ENCODE measurements at regions not wholly inside any gene's neighbourhood (a gene's known extent, or its start where the extent isn't known, plus 50 kb on each side); places are given as distances from the start of the nearest gene placed in this dataset.

GRCh38 chr7:101740981-101741725, 76.3 kb upstream of the CUX1 start:
- Histone ChIP-seq H4K20me1 (ENCODE audit: low read length) (no peaks in the 10 kb centered on the region), H3K79me2 (ENCODE audit: low read length) (no peaks in the 10 kb centered on the region), H3K27ac (ENCODE audit: low read length) (no peak overlapping the region), H3K27me3 (ENCODE audit: low read length) (no peaks in the 10 kb centered on the region), H3K9me2 (replicated peaks; ENCODE audit: low read length) (no peaks in the 10 kb centered on the region), H3K36me3 (ENCODE audit: low read depth, low read length) (no peaks in the 10 kb centered on the region), H3K4me3 (ENCODE audit: low read length) (no peak overlapping the region), H3K4me2 (ENCODE audit: low read length) (no peak overlapping the region), H3K9ac (ENCODE audit: low read length) (no peak overlapping the region), H3F3A (ENCODE audit: low read length, unreplicated experiment) (no peaks in the 10 kb centered on the region), H2AFZ (ENCODE audit: low read length) (no peak overlapping the region), H3K9me3 (ENCODE audit: low read length) (no peaks in the 10 kb centered on the region), H3K4me1 (ENCODE audit: insufficient read depth, low read length) (peaks cover 13% of the 10 kb centered on the region)
- ChIA-PET CTCF (no interaction called here), POLR2A (ENCODE audit: unreplicated experiment) (no interaction called here)
- TF ChIP-seq EZH2 (IDR thresholded peaks at IDR 0.05; ENCODE audit: low read length, unreplicated experiment) = no peak
- no peak for TF ChIP-seq EZH2phosphoT487 (IDR thresholded peaks at IDR 0.05; ENCODE audit: borderline replicate concordance, low read length)
- TF ChIP-seq, protein P1, sequence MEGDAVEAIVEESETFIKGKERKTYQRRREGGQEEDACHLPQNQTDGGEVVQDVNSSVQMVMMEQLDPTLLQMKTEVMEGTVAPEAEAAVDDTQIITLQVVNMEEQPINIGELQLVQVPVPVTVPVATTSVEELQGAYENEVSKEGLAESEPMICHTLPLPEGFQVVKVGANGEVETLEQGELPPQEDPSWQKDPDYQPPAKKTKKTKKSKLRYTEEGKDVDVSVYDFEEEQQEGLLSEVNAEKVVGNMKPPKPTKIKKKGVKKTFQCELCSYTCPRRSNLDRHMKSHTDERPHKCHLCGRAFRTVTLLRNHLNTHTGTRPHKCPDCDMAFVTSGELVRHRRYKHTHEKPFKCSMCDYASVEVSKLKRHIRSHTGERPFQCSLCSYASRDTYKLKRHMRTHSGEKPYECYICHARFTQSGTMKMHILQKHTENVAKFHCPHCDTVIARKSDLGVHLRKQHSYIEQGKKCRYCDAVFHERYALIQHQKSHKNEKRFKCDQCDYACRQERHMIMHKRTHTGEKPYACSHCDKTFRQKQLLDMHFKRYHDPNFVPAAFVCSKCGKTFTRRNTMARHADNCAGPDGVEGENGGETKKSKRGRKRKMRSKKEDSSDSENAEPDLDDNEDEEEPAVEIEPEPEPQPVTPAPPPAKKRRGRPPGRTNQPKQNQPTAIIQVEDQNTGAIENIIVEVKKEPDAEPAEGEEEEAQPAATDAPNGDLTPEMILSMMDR (conservative IDR thresholded peaks at IDR 0.05; ENCODE audit: low read depth, low read length) = no peak
- ATAC-seq = no peak
- DNase-seq = peak; percentile 6
- intact Hi-C loops (cut with micrococcal nuclease) = no loop called here
- BruUV-seq (replicated peaks) = no TSS peak

GRCh38 chr7:101743241-101743994, 74.0 kb upstream of the CUX1 start:
- no peaks in the 10 kb centered on the region for H3K36me3 ChIP-seq (ENCODE audit: low read depth, low read length)
- no peaks in the 10 kb centered on the region for H4K20me1 ChIP-seq (ENCODE audit: low read length)
- no TSS peak for BruUV-seq (replicated peaks)
- peak overlapping the region; percentile 90 for H3K4me2 ChIP-seq (ENCODE audit: low read length)
- H3K9me3 ChIP-seq (ENCODE audit: low read length) = no peaks in the 10 kb centered on the region
- POLR2A ChIA-PET (ENCODE audit: unreplicated experiment) = no interaction called here
- no peaks in the 10 kb centered on the region for H3K9me2 ChIP-seq (replicated peaks; ENCODE audit: low read length)
- DNase-seq = peak; percentile 49
- no peaks in the 10 kb centered on the region for H3K79me2 ChIP-seq (ENCODE audit: low read length)
- no peak overlapping the region for H3K9ac ChIP-seq (ENCODE audit: low read length)
- H3K27ac ChIP-seq (ENCODE audit: low read length) = no peak overlapping the region
- H2AFZ ChIP-seq (ENCODE audit: low read length) = peak overlapping the region; percentile 90
- intact Hi-C loops (cut with micrococcal nuclease) = loop anchor here (1.0 kb wide), 1 partner anchor 73 kb away; no protein-coding TSS in a partner anchor
- TF ChIP-seq EZH2phosphoT487 (IDR thresholded peaks at IDR 0.05; ENCODE audit: borderline replicate concordance, low read length) = no peak
- TF ChIP-seq, protein P1 (conservative IDR thresholded peaks at IDR 0.05; ENCODE audit: low read depth, low read length) = peak; percentile 59
- no peaks in the 10 kb centered on the region for H3K27me3 ChIP-seq (ENCODE audit: low read length)
- H3F3A ChIP-seq (ENCODE audit: low read length, unreplicated experiment) = no peaks in the 10 kb centered on the region
- peaks cover 13% of the 10 kb centered on the region for H3K4me1 ChIP-seq (ENCODE audit: insufficient read depth, low read length)
- CTCF ChIA-PET = interaction anchor here (0.6 kb wide), 1 partner anchor 113 kb away, joined by 4 read pairs; no protein-coding TSS in a partner anchor
- H3K4me3 ChIP-seq (ENCODE audit: low read length) = peak overlapping the region; percentile 69
- peak; percentile 74 for ATAC-seq

GRCh38 chr7:101743995-101744360, 73.4 kb upstream of the CUX1 start:
- H3F3A ChIP-seq (ENCODE audit: low read length, unreplicated experiment) = no peaks in the 10 kb centered on the region
- H3K36me3 ChIP-seq (ENCODE audit: low read depth, low read length) = no peaks in the 10 kb centered on the region
- H3K27ac ChIP-seq (ENCODE audit: low read length) = no peak overlapping the region
- no peaks in the 10 kb centered on the region for H3K9me2 ChIP-seq (replicated peaks; ENCODE audit: low read length)
- no peaks in the 10 kb centered on the region for H3K9me3 ChIP-seq (ENCODE audit: low read length)
- no peaks in the 10 kb centered on the region for H3K27me3 ChIP-seq (ENCODE audit: low read length)
- H3K9ac ChIP-seq (ENCODE audit: low read length) = no peak overlapping the region
- no peaks in the 10 kb centered on the region for H3K79me2 ChIP-seq (ENCODE audit: low read length)
- ATAC-seq = no peak
- peak overlapping the region; percentile 90 for H3K4me2 ChIP-seq (ENCODE audit: low read length)
- TF ChIP-seq, protein P1 (conservative IDR thresholded peaks at IDR 0.05; ENCODE audit: low read depth, low read length) = no peak
- TF ChIP-seq EZH2phosphoT487 (IDR thresholded peaks at IDR 0.05; ENCODE audit: borderline replicate concordance, low read length) (no peak), EZH2 (IDR thresholded peaks at IDR 0.05; ENCODE audit: low read length, unreplicated experiment) (no peak)
- no peak for DNase-seq
- CTCF ChIA-PET = interaction anchor here (0.6 kb wide), 1 partner anchor 113 kb away, joined by 4 read pairs; no protein-coding TSS in a partner anchor
- H4K20me1 ChIP-seq (ENCODE audit: low read length) = no peaks in the 10 kb centered on the region
- peaks cover 13% of the 10 kb centered on the region for H3K4me1 ChIP-seq (ENCODE audit: insufficient read depth, low read length)
- peak overlapping the region; percentile 90 for H2AFZ ChIP-seq (ENCODE audit: low read length)
- POLR2A ChIA-PET (ENCODE audit: unreplicated experiment) = no interaction called here
- peak overlapping the region; percentile 69 for H3K4me3 ChIP-seq (ENCODE audit: low read length)
- intact Hi-C loops (cut with micrococcal nuclease) = loop anchor here (1.0 kb wide), 1 partner anchor 72 kb away; no protein-coding TSS in a partner anchor
- BruUV-seq (replicated peaks) = no TSS peak
